Naive B cell (primary cell): ENCODE measurements at regions not wholly inside any gene's neighbourhood (a gene's known extent, or its start where the extent isn't known, plus 50 kb on each side); places are given as distances from the start of the nearest gene placed in this dataset.

Source experiments
- ATAC-seq, 2 donors: fragments of 150-1000 bp; cut with Tn5 transposase; 2 replicates each; pipeline ENCODE4 v1.10.0; 2021; ENCODE audit warnings: low read depth in 2 of 2, mild to moderate bottlenecking in 2 of 2, moderate library complexity in 2 of 2
- DNase-seq: peaks from one replicate; pipeline ENCODE4 v3.0.0; 2022
- H3K27ac Mint-ChIP-seq, 6 donors: one replicate each; pipeline ENCODE4 v1.8.0; 2020 to 2022; ENCODE audit warnings: mild to moderate bottlenecking in 6 of 6, mixed read lengths in 6 of 6, moderate library complexity in 5 of 6, inconsistent platforms in 2 of 6
- H3K27me3 Mint-ChIP-seq, 3 donors: one replicate each; pipeline ENCODE4 v1.8.0; 2021 to 2022; ENCODE audit warnings: mixed read lengths in 3 of 3, mild to moderate bottlenecking in 1 of 3
- H3K36me3 Mint-ChIP-seq, 2 donors: one replicate each; pipeline ENCODE4 v1.8.0; 2020 to 2022; ENCODE audit warnings: mixed read lengths in 2 of 2, inconsistent platforms in 1 of 2, mild to moderate bottlenecking in 1 of 2
- H3K4me1 Mint-ChIP-seq, 3 donors: one replicate each; pipeline ENCODE4 v1.8.0; 2020 to 2022; ENCODE audit warnings: mixed read lengths in 3 of 3, inconsistent platforms in 1 of 3, mild to moderate bottlenecking in 1 of 3, moderate library complexity in 1 of 3
- H3K4me3 Mint-ChIP-seq, 8 donors: one replicate each; pipeline ENCODE4 v1.8.0; 2020 to 2022; ENCODE audit warnings: mild to moderate bottlenecking in 8 of 8, mixed read lengths in 8 of 8, moderate library complexity in 8 of 8, inconsistent platforms in 2 of 8
- H3K9me3 Mint-ChIP-seq, 7 donors: one replicate each; pipeline ENCODE4 v1.8.0; 2020 to 2022; ENCODE audit warnings: mixed read lengths in 7 of 7, mild to moderate bottlenecking in 5 of 7, inconsistent platforms in 2 of 7, moderate library complexity in 1 of 7

GRCh38 chr4:159048166-159048886 is 54.6 kb upstream of the RAPGEF2 start:
- Mint-ChIP-seq H3K4me3 (no peak overlapping the region), H3K27me3 (peaks cover 34 to 55% (median 49%) of the 10 kb centered on the region in 3 donors), H3K4me1 (peaks cover 15 to 17% (median 16%) of the 10 kb centered on the region in 3 donors), H3K27ac (no peak overlapping the region), H3K9me3 (peaks cover 0 to 2% (median 0%) of the 10 kb centered on the region in 7 donors), H3K36me3 (no peaks in the 10 kb centered on the region)
- DNase-seq: no peak
- no peak for ATAC-seq

DNA sequence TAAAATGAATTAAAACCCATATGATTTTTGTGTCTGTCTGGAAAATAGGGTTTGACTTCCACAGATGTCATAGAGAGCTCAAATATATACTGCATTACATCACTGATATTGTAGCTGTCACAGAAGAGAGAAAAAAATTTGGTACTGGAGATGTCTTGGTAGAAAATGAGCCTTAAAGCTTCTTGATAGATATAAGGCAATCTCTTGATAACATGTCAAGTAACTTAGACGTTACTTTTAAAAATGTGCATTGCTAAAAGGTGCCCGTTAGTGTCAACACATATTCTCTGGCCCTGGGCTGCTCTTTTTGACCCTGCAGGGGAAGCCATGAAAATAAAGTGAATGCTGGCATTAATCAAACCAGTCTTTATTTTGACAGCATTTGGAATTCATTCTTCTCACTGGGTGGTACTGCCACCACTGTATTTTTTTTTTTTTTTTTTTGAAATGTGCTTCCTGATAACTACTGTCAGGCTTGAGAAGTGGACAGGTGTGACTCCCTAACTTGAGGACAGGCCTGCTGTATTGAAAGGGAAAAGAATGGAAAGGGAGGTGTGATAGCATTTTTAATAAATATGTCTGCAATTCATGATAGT is 53.0 kb upstream of the RAPGEF2 start:
- Mint-ChIP-seq H3K4me3 (no peak overlapping the region), H3K9me3 (peaks cover 0 to 2% (median 0%) of the 10 kb centered on the region in 7 donors), H3K4me1 (peaks cover 15 to 21% (median 16%) of the 10 kb centered on the region in 3 donors), H3K36me3 (no peaks in the 10 kb centered on the region), H3K27ac (peak overlapping the region in 1 of 6 donors; percentile 22), H3K27me3 (peaks cover 34 to 64% (median 61%) of the 10 kb centered on the region in 3 donors)
- no peak for ATAC-seq
- no peak for DNase-seq

- peaks cover 15 to 21% (median 16%) of the 10 kb centered on the region in 3 donors for H3K4me1 Mint-ChIP-seq
- H3K27me3 Mint-ChIP-seq: peaks cover 35 to 52% (median 49%) of the 10 kb centered on the region in 3 donors
- ATAC-seq (peak; percentile 60 to 64), DNase-seq (no peak)
- H3K36me3 Mint-ChIP-seq: no peaks in the 10 kb centered on the region
- peak overlapping the region in 3 of 6 donors; percentile 31 to 79 (median 43) for H3K27ac Mint-ChIP-seq
- no peaks in the 10 kb centered on the region for H3K9me3 Mint-ChIP-seq
- peak overlapping the region in 7 of 8 donors; percentile 30 to 80 (median 54) for H3K4me3 Mint-ChIP-seq
Observed at GRCh38 chr4:159051245-159052071, 51.4 kb upstream of the RAPGEF2 start.

GRCh38 chr4:159052315-159052714 is 50.6 kb upstream of the RAPGEF2 start:
- ATAC-seq: peak; percentile 72 to 81
- no peaks in the 10 kb centered on the region for H3K9me3 Mint-ChIP-seq
- peak overlapping the region in 1 of 6 donors; percentile 43 for H3K27ac Mint-ChIP-seq
- H3K4me1 Mint-ChIP-seq: peaks cover 15 to 21% (median 16%) of the 10 kb centered on the region in 3 donors
- no peaks in the 10 kb centered on the region for H3K36me3 Mint-ChIP-seq
- DNase-seq: peak; percentile 6
- peaks cover 39 to 50% (median 44%) of the 10 kb centered on the region in 3 donors for H3K27me3 Mint-ChIP-seq
- peak overlapping the region in 5 of 8 donors; percentile 30 to 80 (median 56) for H3K4me3 Mint-ChIP-seq
